HG02885 (cell line): ENCODE measurements at regions not wholly inside any gene's neighbourhood (a gene's known extent, or its start where the extent isn't known, plus 50 kb on each side); places are given as distances from the start of the nearest gene placed in this dataset.

Experiments
- ATAC-seq: cut with Tn5 transposase; IDR thresholded peaks from one replicate; pipeline ENCODE4 v1.9.1; 2021; ENCODE audit warnings: mild to moderate bottlenecking; ENCODE audit not compliant: unreplicated experiment, poor library complexity

GRCh38 chrX:121958886-121959285, 911.5 kb downstream of the GLUD2 start:
- no peak for ATAC-seq

GRCh38 chrX:121975671-121976070, 928.3 kb downstream of the GLUD2 start:
- ATAC-seq: no peak

- no peak for ATAC-seq
Measured at GRCh38 chrX:121987163-121987562, 939.8 kb downstream of the GLUD2 start.

- no peak for ATAC-seq
Measured at GRCh38 chrX:121987835-121988234, 940.4 kb downstream of the GLUD2 start.

GRCh38 chrX:122004127-122004526, 956.7 kb downstream of the GLUD2 start:
- ATAC-seq: no peak

- ATAC-seq: no peak
Measured at GRCh38 chrX:122026665-122027064, 979.3 kb downstream of the GLUD2 start.

GRCh38 chrX:122046226-122046625, 998.8 kb downstream of the GLUD2 start:
- ATAC-seq: no peak

- no peak for ATAC-seq
Measured at GRCh38 chrX:122046815-122047214, 999.4 kb downstream of the GLUD2 start.

- ATAC-seq: no peak
Measured at GRCh38 chrX:122047261-122047660, 999.9 kb downstream of the GLUD2 start.

GRCh38 chrX:122055460-122055859, 1008.0 kb downstream of the GLUD2 start:
- no peak for ATAC-seq

GRCh38 chrX:122055979-122056715, 1008.7 kb downstream of the GLUD2 start:
- no peak for ATAC-seq

GRCh38 chrX:122076241-122076640, 1028.8 kb downstream of the GLUD2 start:
- ATAC-seq: no peak

GRCh38 chrX:122078079-122078478, 1030.7 kb downstream of the GLUD2 start:
- ATAC-seq: no peak

- ATAC-seq: no peak
Measured at GRCh38 chrX:122087341-122087740, 1039.9 kb downstream of the GLUD2 start.

GRCh38 chrX:122091571-122091970, 1044.2 kb downstream of the GLUD2 start:
- no peak for ATAC-seq

- ATAC-seq: no peak
Measured at GRCh38 chrX:122092360-122092759, 1045.0 kb downstream of the GLUD2 start.

GRCh38 chrX:122092978-122093377, 1045.6 kb downstream of the GLUD2 start:
- ATAC-seq: no peak

GRCh38 chrX:122094611-122095010, 1047.2 kb downstream of the GLUD2 start:
- ATAC-seq: peak; percentile 60

GRCh38 chrX:122113376-122113775, 1066.0 kb downstream of the GLUD2 start:
- no peak for ATAC-seq

GRCh38 chrX:122113896-122114295, 1066.5 kb downstream of the GLUD2 start:
- no peak for ATAC-seq

- no peak for ATAC-seq
Measured at GRCh38 chrX:122115604-122116003, 1068.2 kb downstream of the GLUD2 start.

- ATAC-seq: no peak
Measured at GRCh38 chrX:122119361-122119760, 1064.7 kb upstream of the GRIA3 start.
